ENCODE measurements at regions not wholly inside any gene's neighbourhood (a gene's known extent, or its start where the extent isn't known, plus 50 kb on each side); places are given as distances from the start of the nearest gene placed in this dataset.

DNA sequence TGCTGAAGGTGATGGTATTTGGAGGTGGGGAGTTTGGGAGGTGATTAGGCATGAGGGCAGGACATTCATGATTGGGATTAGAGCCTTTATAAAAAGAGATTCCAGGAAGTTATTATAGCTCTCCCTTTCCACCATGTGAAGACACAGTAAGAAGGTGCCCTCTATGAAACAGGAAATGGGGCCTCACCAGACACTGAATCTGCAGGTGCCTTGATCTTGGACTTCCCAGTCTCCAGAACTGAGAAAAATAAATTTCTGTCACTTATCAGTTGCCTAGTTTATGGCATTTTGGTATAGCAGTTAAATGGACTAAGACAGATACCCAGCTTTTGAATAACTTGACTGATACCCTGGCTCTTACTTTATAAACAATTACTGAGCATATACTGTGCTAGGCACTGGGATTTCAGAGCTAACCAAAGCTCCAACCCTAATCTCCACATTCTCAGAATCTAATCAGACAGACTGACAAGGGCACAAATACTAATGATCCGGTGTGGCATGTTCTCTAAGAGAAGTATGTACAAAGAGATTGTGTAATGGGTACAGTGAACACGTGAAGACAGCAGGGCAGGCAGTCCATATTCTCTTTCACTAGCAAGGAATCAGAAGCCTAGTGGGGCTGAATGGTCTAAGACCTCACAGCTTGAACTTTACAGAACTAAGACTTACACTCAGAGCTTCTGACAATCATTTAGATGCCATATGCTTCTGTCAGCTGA, 343.1 kb downstream of the WDR72 start:
- Histone ChIP-seq H3K27me3 (ENCODE audit: insufficient read depth, low read length) (no peaks in the 10 kb centered on the region), H2AFZ (ENCODE audit: low read length) (no peak overlapping the region), H3K9ac (ENCODE audit: low read length) (no peak overlapping the region), H3K4me1 (ENCODE audit: insufficient read depth, low read length, severe bottlenecking) (no peaks in the 10 kb centered on the region), H3K36me3 (ENCODE audit: insufficient read depth, low read length) (no peaks in the 10 kb centered on the region), H4K20me1 (ENCODE audit: insufficient read depth, low read length) (no peaks in the 10 kb centered on the region), H3K9me2 (ENCODE audit: low read depth, low read length) (no peaks in the 10 kb centered on the region), H3K9me3 (ENCODE audit: low read length) (no peaks in the 10 kb centered on the region), H3K79me2 (ENCODE audit: insufficient read depth, low read length) (no peaks in the 10 kb centered on the region), H3K27ac (ENCODE audit: low read depth, low read length, poor library complexity, severe bottlenecking) (no peak overlapping the region), H3K4me3 (ENCODE audit: low read depth, low read length, poor library complexity, severe bottlenecking) (no peak overlapping the region), H3F3A (ENCODE audit: insufficient read depth, low read length) (no peaks in the 10 kb centered on the region), H3K4me2 (ENCODE audit: low read length) (no peak overlapping the region)
- no peak for TF ChIP-seq EZH2 (IDR thresholded peaks at IDR 0.05; ENCODE audit: borderline replicate concordance, low read length)
- TF ChIP-seq, protein P1, sequence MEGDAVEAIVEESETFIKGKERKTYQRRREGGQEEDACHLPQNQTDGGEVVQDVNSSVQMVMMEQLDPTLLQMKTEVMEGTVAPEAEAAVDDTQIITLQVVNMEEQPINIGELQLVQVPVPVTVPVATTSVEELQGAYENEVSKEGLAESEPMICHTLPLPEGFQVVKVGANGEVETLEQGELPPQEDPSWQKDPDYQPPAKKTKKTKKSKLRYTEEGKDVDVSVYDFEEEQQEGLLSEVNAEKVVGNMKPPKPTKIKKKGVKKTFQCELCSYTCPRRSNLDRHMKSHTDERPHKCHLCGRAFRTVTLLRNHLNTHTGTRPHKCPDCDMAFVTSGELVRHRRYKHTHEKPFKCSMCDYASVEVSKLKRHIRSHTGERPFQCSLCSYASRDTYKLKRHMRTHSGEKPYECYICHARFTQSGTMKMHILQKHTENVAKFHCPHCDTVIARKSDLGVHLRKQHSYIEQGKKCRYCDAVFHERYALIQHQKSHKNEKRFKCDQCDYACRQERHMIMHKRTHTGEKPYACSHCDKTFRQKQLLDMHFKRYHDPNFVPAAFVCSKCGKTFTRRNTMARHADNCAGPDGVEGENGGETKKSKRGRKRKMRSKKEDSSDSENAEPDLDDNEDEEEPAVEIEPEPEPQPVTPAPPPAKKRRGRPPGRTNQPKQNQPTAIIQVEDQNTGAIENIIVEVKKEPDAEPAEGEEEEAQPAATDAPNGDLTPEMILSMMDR (IDR thresholded peaks at IDR 0.05; ENCODE audit: low read length) = no peak

DNA sequence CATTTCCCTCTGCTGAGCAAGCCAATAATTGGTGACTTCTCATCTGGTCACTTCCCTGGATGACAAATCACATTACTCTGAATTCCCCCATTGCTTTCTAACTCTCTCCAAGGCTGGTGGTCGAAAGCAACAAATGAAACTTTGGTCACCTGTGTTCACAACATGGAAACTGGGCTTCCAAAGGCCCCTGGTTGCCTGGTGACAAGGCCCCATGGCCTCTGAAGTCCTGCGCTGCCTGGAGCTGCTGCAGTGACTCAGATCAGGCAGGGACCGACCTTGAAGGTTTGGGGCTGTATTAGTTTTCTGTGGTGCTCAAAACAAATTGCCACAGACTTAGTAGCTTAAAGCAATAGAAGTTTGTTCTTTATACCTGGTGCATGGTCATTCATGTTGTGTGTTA, 345.3 kb downstream of the WDR72 start:
- no peak overlapping the region for H2AFZ ChIP-seq (ENCODE audit: low read length)
- H3K27ac ChIP-seq (ENCODE audit: low read depth, low read length, poor library complexity, severe bottlenecking) = no peak overlapping the region
- no peak overlapping the region for H3K9ac ChIP-seq (ENCODE audit: low read length)
- H4K20me1 ChIP-seq (ENCODE audit: insufficient read depth, low read length) = no peaks in the 10 kb centered on the region
- H3K4me2 ChIP-seq (ENCODE audit: low read length) = no peak overlapping the region
- H3F3A ChIP-seq (ENCODE audit: insufficient read depth, low read length) = no peaks in the 10 kb centered on the region
- H3K79me2 ChIP-seq (ENCODE audit: insufficient read depth, low read length) = no peaks in the 10 kb centered on the region
- no peaks in the 10 kb centered on the region for H3K27me3 ChIP-seq (ENCODE audit: insufficient read depth, low read length)
- H3K4me3 ChIP-seq (ENCODE audit: low read depth, low read length, poor library complexity, severe bottlenecking) = no peak overlapping the region
- H3K36me3 ChIP-seq (ENCODE audit: insufficient read depth, low read length) = no peaks in the 10 kb centered on the region
- H3K9me2 ChIP-seq (ENCODE audit: low read depth, low read length) = no peaks in the 10 kb centered on the region
- H3K4me1 ChIP-seq (ENCODE audit: insufficient read depth, low read length, severe bottlenecking) = no peaks in the 10 kb centered on the region
- H3K9me3 ChIP-seq (ENCODE audit: low read length) = no peaks in the 10 kb centered on the region
- no peak for TF ChIP-seq EZH2 (IDR thresholded peaks at IDR 0.05; ENCODE audit: borderline replicate concordance, low read length)
- TF ChIP-seq, protein P1 (IDR thresholded peaks at IDR 0.05; ENCODE audit: low read length) = no peak

DNA sequence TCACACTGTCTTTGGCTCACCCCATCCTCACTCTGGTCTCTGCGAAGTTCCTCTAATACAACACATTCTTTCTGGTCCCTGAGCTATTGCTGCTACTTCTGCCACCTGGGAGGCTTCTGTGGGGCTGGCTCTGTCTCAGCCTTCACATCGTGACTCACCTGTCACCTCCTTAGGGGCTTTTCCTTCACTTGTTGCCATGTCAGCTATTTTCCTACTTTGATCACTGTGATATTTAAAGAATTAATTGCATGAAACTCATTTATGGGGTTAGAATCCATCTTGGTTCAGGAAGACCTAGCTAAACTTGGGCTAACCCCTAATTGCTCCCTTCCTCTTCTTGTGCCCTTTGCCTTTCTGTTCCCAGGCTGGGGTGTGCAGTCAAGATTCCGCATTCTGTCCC, 346.9 kb downstream of the WDR72 start:
- no peaks in the 10 kb centered on the region for H3F3A ChIP-seq (ENCODE audit: insufficient read depth, low read length)

More for the DNA sequence above, 346.9 kb downstream of the WDR72 start:
- H3K27me3 ChIP-seq (ENCODE audit: insufficient read depth, low read length) = no peaks in the 10 kb centered on the region
- H3K27ac ChIP-seq (ENCODE audit: low read depth, low read length, poor library complexity, severe bottlenecking) = no peak overlapping the region
- no peak overlapping the region for H3K4me3 ChIP-seq (ENCODE audit: low read depth, low read length, poor library complexity, severe bottlenecking)
- no peaks in the 10 kb centered on the region for H4K20me1 ChIP-seq (ENCODE audit: insufficient read depth, low read length)
- no peaks in the 10 kb centered on the region for H3K9me2 ChIP-seq (ENCODE audit: low read depth, low read length)
- no peaks in the 10 kb centered on the region for H3K79me2 ChIP-seq (ENCODE audit: insufficient read depth, low read length)
- H3K9ac ChIP-seq (ENCODE audit: low read length) = no peak overlapping the region
- H3K4me2 ChIP-seq (ENCODE audit: low read length) = no peak overlapping the region
- H3K9me3 ChIP-seq (ENCODE audit: low read length) = no peaks in the 10 kb centered on the region
- no peaks in the 10 kb centered on the region for H3K4me1 ChIP-seq (ENCODE audit: insufficient read depth, low read length, severe bottlenecking)
- H3K36me3 ChIP-seq (ENCODE audit: insufficient read depth, low read length) = no peaks in the 10 kb centered on the region
- TF ChIP-seq EZH2 (IDR thresholded peaks at IDR 0.05; ENCODE audit: borderline replicate concordance, low read length) = no peak
- TF ChIP-seq, protein P1 (IDR thresholded peaks at IDR 0.05; ENCODE audit: low read length) = no peak
- no peak overlapping the region for H2AFZ ChIP-seq (ENCODE audit: low read length)

Data from OCI-LY1 (cell line).